PC-3 (cell line): ENCODE measurements at regions not wholly inside any gene's neighbourhood (a gene's known extent, or its start where the extent isn't known, plus 50 kb on each side); places are given as distances from the start of the nearest gene placed in this dataset.

ENCODE experiments used
- EZH2 ChIP-seq: fragments of 300-600 bp; sonication (generic); IDR thresholded peaks from one replicate; pipeline ENCODE4 v1.6.1; 2017; ENCODE audit warnings: antibody characterized with exemption, mild to moderate bottlenecking, low read length; ENCODE audit not compliant: unreplicated experiment
- EZH2phosphoT487 ChIP-seq: fragments of 300-600 bp; sonication (generic); IDR thresholded peaks from 2 replicates; pipeline ENCODE4 v1.6.1; 2018; ENCODE audit warnings: mild to moderate bottlenecking, antibody characterized with exemption, low read length, borderline replicate concordance
- TF ChIP-seq, protein P1 (sequence below): fragments of 300-600 bp; sonication (generic); conservative IDR thresholded peaks from 2 replicates; pipeline ENCODE4 v1.5.1; 2017; ENCODE audit warnings: antibody characterized with exemption, low read depth, mild to moderate bottlenecking, low read length

DNA sequence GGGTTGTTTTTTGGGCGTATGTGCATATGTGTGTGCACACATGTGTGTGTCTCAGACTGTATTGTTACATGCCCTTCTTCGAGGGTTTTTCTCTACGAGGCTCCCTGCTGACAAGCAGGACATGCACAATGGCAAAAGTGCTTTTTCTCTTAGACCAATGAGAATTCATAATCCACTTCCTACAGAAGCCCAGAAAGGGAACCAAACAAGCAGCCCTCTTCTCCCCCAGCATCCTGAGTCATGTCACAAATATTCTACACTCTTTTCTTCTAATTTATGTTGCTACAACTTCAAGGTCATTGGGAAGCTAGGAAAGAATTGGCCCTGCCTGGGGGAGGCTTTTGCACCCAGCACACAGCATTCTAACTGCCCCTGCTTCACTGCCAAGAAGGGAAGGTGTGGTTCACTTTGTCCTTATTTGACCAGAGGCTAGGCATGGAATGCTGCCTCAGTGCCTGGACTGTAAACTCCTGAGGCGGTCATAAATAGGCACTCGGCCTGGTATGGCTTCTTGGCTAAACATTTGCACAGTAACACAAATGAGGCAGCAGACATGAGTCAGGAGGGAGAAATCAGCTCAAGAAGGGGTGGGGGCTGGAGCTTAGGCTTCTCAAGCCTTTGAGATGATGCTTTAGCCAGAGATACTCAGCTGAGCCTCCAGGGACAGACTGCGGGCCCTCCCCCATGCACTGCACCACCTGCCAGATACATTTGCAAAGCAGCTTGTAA is 92.7 kb upstream of the KLF7 start:
- TF ChIP-seq, protein P1, sequence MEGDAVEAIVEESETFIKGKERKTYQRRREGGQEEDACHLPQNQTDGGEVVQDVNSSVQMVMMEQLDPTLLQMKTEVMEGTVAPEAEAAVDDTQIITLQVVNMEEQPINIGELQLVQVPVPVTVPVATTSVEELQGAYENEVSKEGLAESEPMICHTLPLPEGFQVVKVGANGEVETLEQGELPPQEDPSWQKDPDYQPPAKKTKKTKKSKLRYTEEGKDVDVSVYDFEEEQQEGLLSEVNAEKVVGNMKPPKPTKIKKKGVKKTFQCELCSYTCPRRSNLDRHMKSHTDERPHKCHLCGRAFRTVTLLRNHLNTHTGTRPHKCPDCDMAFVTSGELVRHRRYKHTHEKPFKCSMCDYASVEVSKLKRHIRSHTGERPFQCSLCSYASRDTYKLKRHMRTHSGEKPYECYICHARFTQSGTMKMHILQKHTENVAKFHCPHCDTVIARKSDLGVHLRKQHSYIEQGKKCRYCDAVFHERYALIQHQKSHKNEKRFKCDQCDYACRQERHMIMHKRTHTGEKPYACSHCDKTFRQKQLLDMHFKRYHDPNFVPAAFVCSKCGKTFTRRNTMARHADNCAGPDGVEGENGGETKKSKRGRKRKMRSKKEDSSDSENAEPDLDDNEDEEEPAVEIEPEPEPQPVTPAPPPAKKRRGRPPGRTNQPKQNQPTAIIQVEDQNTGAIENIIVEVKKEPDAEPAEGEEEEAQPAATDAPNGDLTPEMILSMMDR, result no peak
- TF ChIP-seq EZH2phosphoT487 (no peak), EZH2 (no peak)
